ENCODE measurements at regions not wholly inside any gene's neighbourhood (a gene's known extent, or its start where the extent isn't known, plus 50 kb on each side); places are given as distances from the start of the nearest gene placed in this dataset.
"Not testable (repeated sequence)": the region's sequence is repeated elsewhere in the genome, so short reads cannot be mapped to it uniquely, and the experiment has no call there.

GRCh38 chr13:93041566-93041965 lies 185.0 kb upstream of the GPC6 start:
- H4K20me1 ChIP-seq (ENCODE audit: insufficient read depth, low read length); H3K9me3 ChIP-seq (ENCODE audit: control insufficient read depth, insufficient read depth, low read length); H2AK5ac ChIP-seq (ENCODE audit: low read depth, low read length); H3K9me1 ChIP-seq (ENCODE audit: insufficient read depth, low read length); POLR2A ChIA-PET (ENCODE audit: unreplicated experiment); intact Hi-C loops (cut with micrococcal nuclease); H2BK15ac ChIP-seq (ENCODE audit: low read depth, low read length); H3K79me1 ChIP-seq (ENCODE audit: low read depth in 1 of 2, low read length in 2 of 2); H3K4me1 ChIP-seq (ENCODE audit: control insufficient read depth, insufficient read depth, low read length); DNase-seq; H3K27ac ChIP-seq (ENCODE audit: insufficient read depth, low read length); H3K14ac ChIP-seq (replicated peaks; ENCODE audit: low read depth, low read length); H4K8ac ChIP-seq (ENCODE audit: low read depth in 2 of 2, low read length in 2 of 2); H3K27me3 ChIP-seq (ENCODE audit: control insufficient read depth, insufficient read depth, low read length); BruUV-seq (replicated peaks); dilution Hi-C loops (cut with HindIII; ENCODE audit: low sequenced_read_pairs, unreplicated experiment); H3K4me3 ChIP-seq (ENCODE audit: insufficient read depth, low read depth, low read length); H3K4me2 ChIP-seq (ENCODE audit: low read depth, low read length); H3K18ac ChIP-seq (ENCODE audit: low read depth, low read length); ATAC-seq (ENCODE audit: low read depth); H3K4ac ChIP-seq (ENCODE audit: low read depth, low read length); in situ Hi-C loops (cut with MboI; ENCODE audit: low sequenced_read_pairs); H2BK120ac ChIP-seq (ENCODE audit: low read depth, low read length); H3K56ac ChIP-seq (ENCODE audit: extremely low read depth, insufficient read depth, low read length); H3K36me3 ChIP-seq (ENCODE audit: control insufficient read depth, insufficient read depth, low read length); H2AK9ac ChIP-seq (replicated peaks; ENCODE audit: low read depth, low read length, poor library complexity); H4K91ac ChIP-seq (ENCODE audit: insufficient read depth, low read depth, low read length); CTCF ChIA-PET; H2BK20ac ChIP-seq (ENCODE audit: low read depth, low read length); H4K5ac ChIP-seq (ENCODE audit: low read depth, low read length); H2AFZ ChIP-seq (replicated peaks; ENCODE audit: low read length, poor library complexity); H3K9ac ChIP-seq (ENCODE audit: low read depth, low read length); H3K23ac ChIP-seq (ENCODE audit: low read depth, low read length); H2BK5ac ChIP-seq (ENCODE audit: low read depth, low read length, poor library complexity, severe bottlenecking): not testable (repeated sequence)
- WGBS, 2 experiments (ENCODE audit: extremely low coverage in 2 of 2, insufficient read length in 1 of 2), result 100% methylated on average over 4 of the region's 4 CpGs; no CpG with 5 or more reads in 1 of the 2 experiments
